B cell (primary cell): ENCODE measurements at regions not wholly inside any gene's neighbourhood (a gene's known extent, or its start where the extent isn't known, plus 50 kb on each side); places are given as distances from the start of the nearest gene placed in this dataset.

Experiments
- ATAC-seq: fragments of 200-7000 bp; cut with Tn5 transposase; one replicate; pipeline ENCODE4 v1.10.0; 2021; ENCODE audit warnings: low read depth, mild to moderate bottlenecking, moderate number of reproducible peaks, moderate library complexity
- CTCF ChIA-PET: fragments of 350-600 bp; sonication (Branson Sonifier 250); formaldehyde crosslinking; loops from one replicate; lab custom pipeline; 2021; ENCODE audit warnings: antibody characterized with exemption, inconsistent platforms; lab: Charles Lee
- POLR2A ChIA-PET: fragments of 350-600 bp; sonication (Branson Sonifier 250); formaldehyde crosslinking; loops from one replicate; lab custom pipeline; 2021; ENCODE audit warnings: antibody characterized with exemption; lab: Charles Lee
- DNase-seq: peaks from one replicate; pipeline ENCODE4 v3.0.0; 2013
- H2AFZ ChIP-seq: 2 replicates; pipeline ENCODE4 v1.6.1; 2012; ENCODE audit warnings: mild to moderate bottlenecking, low read depth, low read length; ENCODE audit not compliant: insufficient read depth, poor library complexity, severe bottlenecking
- H3K27ac ChIP-seq, 2 donors: 1 replicate in 1 of 2; 2 replicates in 1 of 2; pipeline ENCODE4 v1.5.1; 2012 to 2013; ENCODE audit warnings: low read length in 2 of 2, mild to moderate bottlenecking in 2 of 2, moderate library complexity in 1 of 2
- H3K27me3 ChIP-seq, 4 experiments: fragments of 200-600 bp in 1 of 4; sonication (generic) in 1 of 4; replicated peaks in 1 of 4; 1 replicate in 2 of 4; 2 replicates in 2 of 4; pipeline versions ENCODE4 v1.6.1 to v1.7.0; 2013 to 2016; ENCODE audit warnings: low read length in 3 of 4, mild to moderate bottlenecking in 2 of 4, mixed read lengths in 1 of 4, moderate library complexity in 1 of 4; ENCODE audit not compliant: insufficient read depth in 4 of 4, control insufficient read depth in 3 of 4; ENCODE audit errors: control extremely low read depth in 1 of 4
- H3K36me3 ChIP-seq, 2 experiments: replicated peaks in 1 of 2; 1 replicate in 1 of 2; 2 replicates in 1 of 2; pipeline versions ENCODE4 v1.6.1 to v1.7.1; 2013; ENCODE audit warnings: low read length in 1 of 2; ENCODE audit not compliant: insufficient read depth in 2 of 2, control insufficient read depth in 1 of 2; ENCODE audit errors: control extremely low read depth in 1 of 2, extremely low read depth in 1 of 2
- H3K4me1 ChIP-seq, 2 donors: fragments of 200-600 bp in 1 of 2; sonication (generic) in 1 of 2; 1 replicate in 1 of 2; 2 replicates in 1 of 2; pipeline versions ENCODE4 v1.5.1 to v1.6.1; 2013 to 2017; ENCODE audit warnings: low read length in 2 of 2; ENCODE audit not compliant: control insufficient read depth in 2 of 2, insufficient read depth in 2 of 2
- H3K4me2 ChIP-seq: replicated peaks from 2 replicates; pipeline ENCODE3; 2012; ENCODE audit warnings: mild to moderate bottlenecking, low read depth, low read length; ENCODE audit not compliant: poor library complexity, severe bottlenecking
- H3K4me3 ChIP-seq, 5 experiments: fragments of 200-600 bp in 1 of 5; sonication (generic) in 1 of 5; 1 replicate in 3 of 5; 2 replicates in 2 of 5; pipeline versions ENCODE4 v1.5.1 to v1.7.0; 2011 to 2016; ENCODE audit warnings: low read length in 4 of 5, mild to moderate bottlenecking in 4 of 5, low read depth in 2 of 5, control low read depth in 1 of 5, moderate library complexity in 1 of 5; ENCODE audit not compliant: insufficient read depth in 1 of 5; ENCODE audit errors: control extremely low read depth in 1 of 5, extremely low read depth in 1 of 5
- H3K79me2 ChIP-seq: fragments of 200-600 bp; sonication (generic); one replicate; pipeline ENCODE4 v1.6.0; 2016; ENCODE audit warnings: low read length; ENCODE audit not compliant: control insufficient read depth, insufficient read depth
- H3K9ac ChIP-seq: fragments of 200-600 bp; sonication (generic); 2 replicates; pipeline ENCODE4 v1.6.1; 2017; ENCODE audit warnings: mild to moderate bottlenecking, low read length, moderate library complexity
- H3K9me3 ChIP-seq, 3 donors: one replicate each; pipeline versions ENCODE4 v1.6.1 to v1.7.1; 2013; ENCODE audit warnings: low read length in 2 of 3; ENCODE audit not compliant: control insufficient read depth in 2 of 3, insufficient read depth in 1 of 3; ENCODE audit errors: control extremely low read depth in 1 of 3
- H4K20me1 ChIP-seq: 2 replicates; pipeline ENCODE4 v1.6.0; 2012; ENCODE audit warnings: mild to moderate bottlenecking, low read length; ENCODE audit not compliant: insufficient read depth, control insufficient read depth, poor library complexity, severe bottlenecking
- H3K27ac Mint-ChIP-seq: one replicate; pipeline ENCODE4 v1.8.0; 2021; ENCODE audit warnings: mixed read lengths
- H3K27me3 Mint-ChIP-seq: one replicate; pipeline ENCODE4 v1.8.0; 2021; ENCODE audit warnings: mixed read lengths
- H3K4me1 Mint-ChIP-seq: one replicate; pipeline ENCODE4 v1.8.0; 2021; ENCODE audit warnings: mixed read lengths
- H3K4me3 Mint-ChIP-seq: one replicate; pipeline ENCODE4 v1.8.0; 2021; ENCODE audit warnings: mixed read lengths
- H3K9me3 Mint-ChIP-seq: one replicate; pipeline ENCODE4 v1.8.0; 2022; ENCODE audit warnings: mixed read lengths; ENCODE audit not compliant: insufficient read depth
- CTCF ChIP-seq: fragments of 200-600 bp; IDR thresholded peaks from one replicate; pipeline ENCODE4 v1.8.0; 2022; ENCODE audit warnings: antibody characterized with exemption, mild to moderate bottlenecking
- EZH2 ChIP-seq: IDR thresholded peaks from 2 replicates; pipeline ENCODE4 v1.6.1; 2012; ENCODE audit warnings: borderline replicate concordance, low read depth, mild to moderate bottlenecking, moderate library complexity, low read length; ENCODE audit not compliant: insufficient read depth, poor library complexity, severe bottlenecking
- WGBS: methylation state at CpG from one replicate; pipeline ENCODE4 v1.1.5; 2013; ENCODE audit warnings: missing lambda C conversion rate; ENCODE audit not compliant: insufficient coverage; 5-methylcytosine and 5-hydroxymethylcytosine counted together
- intact Hi-C: fragments of 100-400 bp; cut with micrococcal nuclease; formaldehyde crosslinking; loops from one replicate; pipeline ENCODE4 v1.10.0; 2022

- Mint-ChIP-seq H3K9me3 (no peaks in the 10 kb centered on the region), H3K4me3 (no peak overlapping the region), H3K27me3 (no peaks in the 10 kb centered on the region), H3K4me1 (no peaks in the 10 kb centered on the region), H3K27ac (no peak overlapping the region)
- ATAC-seq (no peak), DNase-seq (no peak)
- H3K27ac ChIP-seq: no peak overlapping the region
- no peak overlapping the region for H3K9ac ChIP-seq
- no peaks in the 10 kb centered on the region for H3K27me3 ChIP-seq
- H4K20me1 ChIP-seq: no peaks in the 10 kb centered on the region
- H3K4me1 ChIP-seq: no peaks in the 10 kb centered on the region
- no peak overlapping the region for H3K4me3 ChIP-seq
- H3K4me2 ChIP-seq: no peak overlapping the region
- no CpG with 5 or more reads among the region's 1 CpG for WGBS
- no peak overlapping the region for H2AFZ ChIP-seq
- intact Hi-C loops: no loop called here
- no peaks in the 10 kb centered on the region for H3K79me2 ChIP-seq
- POLR2A ChIA-PET: no interaction called here
- H3K36me3 ChIP-seq: no peaks in the 10 kb centered on the region
- TF ChIP-seq EZH2 (no peak), CTCF (no peak)
- CTCF ChIA-PET: no interaction called here
- no peaks in the 10 kb centered on the region for H3K9me3 ChIP-seq
Observed at GRCh38 chr7:15848901-15849300, 162.4 kb upstream of the MEOX2 start.

DNA sequence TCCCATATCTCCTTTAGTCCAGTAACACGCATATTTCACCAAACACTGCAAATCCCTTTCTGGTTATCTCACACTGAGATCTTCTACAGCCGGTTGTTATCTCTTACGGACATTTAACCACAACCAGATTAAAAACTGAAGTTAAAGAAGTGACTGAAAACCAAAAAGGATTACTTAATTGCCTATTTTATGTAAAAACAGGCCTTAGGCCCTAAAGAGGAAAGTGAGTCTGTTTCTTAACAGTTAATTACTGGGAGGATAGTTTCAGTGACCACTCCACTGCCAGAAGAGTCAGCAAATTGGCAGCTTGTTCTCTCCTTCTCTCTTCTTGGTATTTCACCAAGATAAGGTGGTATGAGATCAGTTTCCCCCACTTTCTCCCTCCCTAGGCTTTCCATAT lies 161.9 kb upstream of the MEOX2 start:
- intact Hi-C loops: no loop called here
- WGBS: 80% methylated on average over 1 of the region's 3 CpGs
- Histone ChIP-seq H3K27me3 (no peaks in the 10 kb centered on the region), H3K4me2 (no peak overlapping the region), H2AFZ (no peak overlapping the region), H3K4me3 (no peak overlapping the region), H3K4me1 (no peaks in the 10 kb centered on the region), H3K79me2 (no peaks in the 10 kb centered on the region), H3K36me3 (no peaks in the 10 kb centered on the region), H4K20me1 (no peaks in the 10 kb centered on the region), H3K9ac (no peak overlapping the region), H3K27ac (no peak overlapping the region), H3K9me3 (no peaks in the 10 kb centered on the region)
- Mint-ChIP-seq H3K27me3 (no peaks in the 10 kb centered on the region), H3K9me3 (no peaks in the 10 kb centered on the region), H3K4me1 (no peaks in the 10 kb centered on the region), H3K27ac (no peak overlapping the region), H3K4me3 (no peak overlapping the region)
- no peak for DNase-seq
- TF ChIP-seq CTCF (no peak), EZH2 (no peak)
- CTCF ChIA-PET: no interaction called here
- ATAC-seq: no peak
- POLR2A ChIA-PET: no interaction called here
